ENCODE measurements at regions not wholly inside any gene's neighbourhood (a gene's known extent, or its start where the extent isn't known, plus 50 kb on each side); places are given as distances from the start of the nearest gene placed in this dataset.
"Not testable (repeated sequence)": the region's sequence is repeated elsewhere in the genome, so short reads cannot be mapped to it uniquely, and the experiment has no call there.

- H3K27ac Mint-ChIP-seq; ATAC-seq (replicated peaks); H3K4me1 Mint-ChIP-seq (ENCODE audit: low read depth in 2 of 2); H3K27me3 Mint-ChIP-seq; H3K36me3 Mint-ChIP-seq (ENCODE audit: insufficient read depth); H3K4me3 Mint-ChIP-seq; DNase-seq: not testable (repeated sequence)
- peaks cover 10 to 18% of the 10 kb centered on the region in 2 donors for H3K9me3 Mint-ChIP-seq
Observed at GRCh38 chr5:118323723-118324122, 664.6 kb downstream of the DTWD2 start.

DNA sequence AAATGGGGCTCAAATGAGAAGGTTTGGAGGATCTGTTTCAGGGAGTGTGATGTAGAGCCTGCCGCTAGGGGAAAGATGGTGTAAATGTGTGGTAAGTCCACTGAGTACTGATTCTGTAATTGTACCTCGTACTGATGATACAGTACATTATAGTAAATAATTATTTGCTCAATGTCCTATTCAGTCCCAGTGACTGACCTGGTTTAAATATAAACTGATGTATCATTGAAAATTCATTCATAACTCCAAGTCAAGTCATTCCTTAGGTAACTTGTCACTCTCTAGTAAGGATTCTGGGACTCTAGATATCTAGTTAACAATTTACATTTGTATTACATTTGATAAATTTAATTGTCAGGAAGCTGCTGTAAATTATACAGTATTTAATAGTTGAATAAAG lies 667.3 kb downstream of the DTWD2 start:
- Mint-ChIP-seq H3K9me3 (peaks cover 10 to 13% of the 10 kb centered on the region in 2 donors), H3K4me1 (ENCODE audit: low read depth in 2 of 2) (no peaks in the 10 kb centered on the region), H3K36me3 (ENCODE audit: insufficient read depth) (no peaks in the 10 kb centered on the region), H3K27me3 (no peaks in the 10 kb centered on the region), H3K27ac (no peak overlapping the region), H3K4me3 (no peak overlapping the region)
- no peak for ATAC-seq (replicated peaks)
- DNase-seq, result no peak

DNA sequence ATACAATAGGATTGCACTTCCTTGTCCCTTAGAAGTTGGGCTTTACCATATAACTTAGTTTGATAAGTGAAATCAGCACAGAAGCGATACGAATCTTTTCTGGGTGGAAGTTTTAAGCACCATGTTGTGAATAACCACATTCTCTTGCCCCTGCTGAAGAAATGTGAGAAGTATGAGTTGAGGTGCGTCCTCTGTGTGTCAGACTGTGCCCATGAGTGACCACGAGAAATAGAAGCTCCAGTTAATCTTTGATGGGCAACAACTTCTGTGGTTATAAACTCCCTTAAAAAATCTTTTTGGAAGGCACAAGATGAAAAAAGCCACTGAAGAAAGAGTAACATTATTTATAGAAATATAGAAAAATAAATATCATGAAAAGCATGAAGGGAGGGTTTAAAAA lies 668.2 kb downstream of the DTWD2 start:
- ATAC-seq (replicated peaks), result no peak
- Mint-ChIP-seq H3K27ac (no peak overlapping the region), H3K36me3 (ENCODE audit: insufficient read depth) (no peaks in the 10 kb centered on the region), H3K4me3 (no peak overlapping the region), H3K9me3 (peaks cover 10 to 13% of the 10 kb centered on the region in 2 donors), H3K27me3 (no peaks in the 10 kb centered on the region), H3K4me1 (ENCODE audit: low read depth in 2 of 2) (no peaks in the 10 kb centered on the region)
- no peak for DNase-seq

DNA sequence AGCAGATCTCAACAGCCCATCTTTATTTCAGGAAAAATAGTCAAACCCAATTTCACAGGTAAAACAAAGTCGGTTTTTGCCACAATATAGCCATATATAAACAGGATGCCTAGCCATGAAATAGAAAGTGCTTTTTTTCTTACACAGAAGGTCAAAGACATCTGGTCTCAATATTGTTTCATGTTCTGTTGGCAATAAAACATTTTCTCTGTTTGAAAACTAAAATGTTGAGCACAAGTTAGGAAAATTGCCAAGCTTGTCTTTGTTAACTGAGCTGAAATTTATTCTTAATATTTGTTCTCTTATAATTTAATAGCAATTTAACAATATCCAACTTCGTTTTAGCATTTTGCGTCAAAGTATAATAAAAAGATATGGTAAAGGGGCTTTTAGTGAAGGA lies 673.4 kb downstream of the DTWD2 start:
- Mint-ChIP-seq H3K27ac (no peak overlapping the region), H3K4me3 (no peak overlapping the region), H3K4me1 (ENCODE audit: low read depth in 2 of 2) (no peaks in the 10 kb centered on the region), H3K36me3 (ENCODE audit: insufficient read depth) (no peaks in the 10 kb centered on the region), H3K9me3 (peaks cover 4 to 6% of the 10 kb centered on the region in 2 donors), H3K27me3 (no peaks in the 10 kb centered on the region)
- ATAC-seq (replicated peaks), result no peak
- no peak for DNase-seq

DNA sequence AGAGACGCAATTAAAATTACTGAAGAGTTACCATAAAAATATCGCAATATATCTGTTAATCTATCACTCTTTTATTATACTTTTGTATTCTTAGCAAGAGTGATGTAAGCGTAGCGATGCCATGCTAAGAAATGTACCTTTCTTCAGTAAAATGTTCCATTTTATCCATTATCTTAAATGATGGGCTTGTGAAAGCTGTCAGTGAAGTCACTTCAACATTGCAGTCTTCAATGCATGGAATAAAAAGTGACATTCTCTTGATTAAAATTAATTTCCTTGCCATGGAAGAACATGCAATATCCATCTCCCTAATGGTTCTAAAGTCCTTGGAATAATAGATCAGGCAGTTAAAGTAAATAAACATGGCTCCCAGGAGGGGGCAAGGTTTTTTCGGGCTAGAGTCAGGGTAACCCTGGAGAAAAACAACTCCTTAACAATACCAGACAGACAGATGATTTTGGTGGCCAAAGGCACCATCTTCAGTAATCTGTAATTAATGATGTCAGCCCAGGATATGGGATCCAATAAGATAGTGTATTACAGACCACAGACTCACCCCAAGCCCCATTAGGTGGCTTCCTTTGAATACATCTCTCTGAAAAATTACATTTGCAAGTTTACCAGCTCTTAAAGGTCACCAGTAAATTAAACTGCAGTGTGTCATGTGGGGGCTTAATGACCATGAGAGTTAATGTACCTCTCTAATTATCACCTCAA lies 677.1 kb downstream of the DTWD2 start:
- H3K4me3 Mint-ChIP-seq, result no peak overlapping the region
- H3K27me3 Mint-ChIP-seq, result no peaks in the 10 kb centered on the region
- H3K36me3 Mint-ChIP-seq (ENCODE audit: insufficient read depth), result no peaks in the 10 kb centered on the region
- H3K27ac Mint-ChIP-seq, result no peak overlapping the region
- ATAC-seq (replicated peaks) (no peak), DNase-seq (no peak)
- H3K4me1 Mint-ChIP-seq (ENCODE audit: low read depth in 2 of 2), result no peaks in the 10 kb centered on the region
- H3K9me3 Mint-ChIP-seq, result peaks cover 2 to 9% of the 10 kb centered on the region in 2 donors

DNA sequence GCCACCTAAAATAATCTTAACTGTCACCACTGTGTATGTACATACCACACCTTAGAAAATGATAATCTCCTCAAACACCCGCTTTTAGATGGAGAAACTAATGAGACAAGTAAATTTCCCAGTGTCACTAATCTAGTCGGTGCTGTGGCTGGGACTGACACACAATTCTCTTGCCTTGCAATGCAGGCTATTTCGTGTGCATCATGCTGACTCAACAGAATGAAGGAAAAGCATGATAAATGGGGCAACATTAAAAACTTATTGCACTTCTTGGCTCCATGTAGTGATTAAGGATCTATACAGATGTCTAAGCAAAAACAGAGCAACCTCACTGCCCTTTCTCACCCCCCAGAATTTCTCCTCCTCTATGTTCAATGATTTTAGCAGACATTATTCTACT lies 677.9 kb downstream of the DTWD2 start:
- Mint-ChIP-seq H3K4me3 (no peak overlapping the region), H3K36me3 (ENCODE audit: insufficient read depth) (no peaks in the 10 kb centered on the region), H3K27ac (no peak overlapping the region), H3K9me3 (peaks cover 8 to 14% of the 10 kb centered on the region in 2 donors), H3K27me3 (no peaks in the 10 kb centered on the region), H3K4me1 (ENCODE audit: low read depth in 2 of 2) (no peaks in the 10 kb centered on the region)
- no peak for ATAC-seq (replicated peaks)
- DNase-seq, result no peak

- Mint-ChIP-seq H3K9me3 (peaks cover 6 to 8% of the 10 kb centered on the region in 2 donors), H3K27ac (no peak overlapping the region), H3K4me1 (ENCODE audit: low read depth in 2 of 2) (no peaks in the 10 kb centered on the region), H3K4me3 (no peak overlapping the region), H3K36me3 (ENCODE audit: insufficient read depth) (no peaks in the 10 kb centered on the region), H3K27me3 (no peaks in the 10 kb centered on the region)
- DNase-seq (no peak), ATAC-seq (replicated peaks) (no peak)
Observed at GRCh38 chr5:118303296-118303695, 685.1 kb downstream of the DTWD2 start.

GRCh38 chr5:118302786-118303185 lies 685.6 kb downstream of the DTWD2 start:
- DNase-seq (no peak), ATAC-seq (replicated peaks) (no peak)
- Mint-ChIP-seq H3K4me1 (ENCODE audit: low read depth in 2 of 2) (no peaks in the 10 kb centered on the region), H3K9me3 (peaks cover 6 to 8% of the 10 kb centered on the region in 2 donors), H3K27ac (no peak overlapping the region), H3K4me3 (no peak overlapping the region), H3K27me3 (no peaks in the 10 kb centered on the region), H3K36me3 (ENCODE audit: insufficient read depth) (no peaks in the 10 kb centered on the region)

- DNase-seq (no peak), ATAC-seq (replicated peaks) (no peak)
- H3K4me1 Mint-ChIP-seq (ENCODE audit: low read depth in 2 of 2), result no peaks in the 10 kb centered on the region
- peaks cover 6 to 8% of the 10 kb centered on the region in 2 donors for H3K9me3 Mint-ChIP-seq
- H3K36me3 Mint-ChIP-seq (ENCODE audit: insufficient read depth), result no peaks in the 10 kb centered on the region
- H3K4me3 Mint-ChIP-seq, result no peak overlapping the region
- H3K27ac Mint-ChIP-seq, result no peak overlapping the region
- no peaks in the 10 kb centered on the region for H3K27me3 Mint-ChIP-seq
Observed at GRCh38 chr5:118301696-118302095, 686.7 kb downstream of the DTWD2 start.

DNA sequence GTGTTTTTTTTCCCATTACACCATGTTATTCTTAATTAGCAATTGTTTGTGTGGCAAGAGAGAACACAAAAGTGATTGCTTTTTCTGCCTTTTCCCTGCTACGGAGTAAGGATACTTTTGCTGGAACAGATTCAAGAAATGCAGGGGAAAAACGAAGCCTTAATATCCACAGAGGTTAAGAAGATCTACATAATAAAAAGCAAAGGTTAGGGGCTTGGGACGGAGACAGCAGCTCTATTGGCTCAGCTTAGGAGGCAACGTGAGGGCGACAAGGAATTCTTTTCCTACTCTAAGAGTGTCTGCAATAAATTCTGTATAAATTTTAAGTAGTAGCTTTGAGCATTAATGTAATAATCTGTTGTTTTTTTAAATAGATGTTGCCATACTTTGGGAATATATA lies 693.3 kb downstream of the DTWD2 start:
- Mint-ChIP-seq H3K4me1 (ENCODE audit: low read depth in 2 of 2) (no peaks in the 10 kb centered on the region), H3K4me3 (no peak overlapping the region), H3K9me3 (peaks cover 3 to 16% of the 10 kb centered on the region in 2 donors), H3K27ac (no peak overlapping the region), H3K27me3 (no peaks in the 10 kb centered on the region), H3K36me3 (ENCODE audit: insufficient read depth) (no peaks in the 10 kb centered on the region)
- DNase-seq, result no peak
- ATAC-seq (replicated peaks), result no peak

GRCh38 chr5:118293378-118293777 lies 695.0 kb downstream of the DTWD2 start:
- no peak overlapping the region for H3K27ac Mint-ChIP-seq
- H3K4me3 Mint-ChIP-seq, result no peak overlapping the region
- H3K36me3 Mint-ChIP-seq (ENCODE audit: insufficient read depth), result no peaks in the 10 kb centered on the region
- no peaks in the 10 kb centered on the region for H3K27me3 Mint-ChIP-seq
- no peaks in the 10 kb centered on the region for H3K4me1 Mint-ChIP-seq (ENCODE audit: low read depth in 2 of 2)
- no peak for DNase-seq
- H3K9me3 Mint-ChIP-seq, result peaks cover 3 to 26% of the 10 kb centered on the region in 2 donors
- no peak for ATAC-seq (replicated peaks)

GRCh38 chr5:118290204-118290603 lies 698.1 kb downstream of the DTWD2 start:
- peaks cover 9 to 26% of the 10 kb centered on the region in 2 donors for H3K9me3 Mint-ChIP-seq
- H3K4me3 Mint-ChIP-seq, result no peak overlapping the region
- no peaks in the 10 kb centered on the region for H3K27me3 Mint-ChIP-seq
- no peaks in the 10 kb centered on the region for H3K4me1 Mint-ChIP-seq (ENCODE audit: low read depth in 2 of 2)
- ATAC-seq (replicated peaks) (no peak), DNase-seq (no peak)
- H3K36me3 Mint-ChIP-seq (ENCODE audit: insufficient read depth), result no peaks in the 10 kb centered on the region
- H3K27ac Mint-ChIP-seq, result no peak overlapping the region

DNA sequence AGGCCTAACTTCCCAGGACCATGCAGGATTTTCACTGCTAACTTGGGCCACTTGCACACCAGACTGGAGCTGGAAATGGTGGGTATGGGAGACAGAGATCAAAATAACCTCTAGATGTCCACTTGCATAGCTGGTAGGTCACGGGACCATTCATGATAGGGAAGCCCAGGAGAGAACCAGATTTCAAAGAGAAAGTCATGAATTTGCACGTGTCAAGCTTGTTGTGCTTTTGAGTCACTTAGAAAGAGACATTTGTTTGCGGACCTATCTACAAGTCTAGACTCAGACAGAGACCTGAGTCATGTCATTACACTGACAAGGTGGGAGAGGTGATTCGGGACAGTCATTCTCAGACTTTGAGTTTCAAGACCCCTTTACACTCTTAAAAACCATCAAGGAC lies 704.1 kb downstream of the DTWD2 start:
- peaks cover 9 to 13% of the 10 kb centered on the region in 2 donors for H3K9me3 Mint-ChIP-seq
- not testable (repeated sequence) for DNase-seq; H3K4me3 Mint-ChIP-seq; H3K27me3 Mint-ChIP-seq; H3K27ac Mint-ChIP-seq; H3K36me3 Mint-ChIP-seq (ENCODE audit: insufficient read depth); H3K4me1 Mint-ChIP-seq (ENCODE audit: low read depth in 2 of 2); ATAC-seq (replicated peaks)

- peaks cover 11 to 19% of the 10 kb centered on the region in 2 donors for H3K9me3 Mint-ChIP-seq
- H3K36me3 Mint-ChIP-seq (ENCODE audit: insufficient read depth); H3K27me3 Mint-ChIP-seq; H3K4me1 Mint-ChIP-seq (ENCODE audit: low read depth in 2 of 2); H3K27ac Mint-ChIP-seq; ATAC-seq (replicated peaks); DNase-seq; H3K4me3 Mint-ChIP-seq: not testable (repeated sequence)
Observed at GRCh38 chr5:118282480-118283038, 705.8 kb downstream of the DTWD2 start.
